Kidney (tissue), 13 donors: ENCODE measurements at regions not wholly inside any gene's neighbourhood (a gene's known extent, or its start where the extent isn't known, plus 50 kb on each side); places are given as distances from the start of the nearest gene placed in this dataset.
A peak's percentile ranks its signal among the peaks of the same experiment; 100 is the strongest.

ENCODE experiments used
- DNase-seq, 5 donors: peaks; one replicate each; pipeline ENCODE4 v3.0.0-alpha.2; 2013 to 2020
- FAIRE-seq: peaks from 2 replicates; lab custom pipeline; 2012; peaks lifted over from hg19 to GRCh38; lab: Jason Lieb, UNC
- H3K27ac ChIP-seq, 2 donors: one replicate each; pipeline ENCODE4 v1.7.0; 2013; ENCODE audit warnings: low read depth in 2 of 2, low read length in 2 of 2, inconsistent platforms in 1 of 2
- H3K27me3 ChIP-seq: one replicate; pipeline ENCODE4 v1.7.1; 2013; ENCODE audit warnings: low read length, inconsistent platforms; ENCODE audit not compliant: control insufficient read depth, insufficient read depth
- H3K36me3 ChIP-seq, 3 donors: one replicate each; pipeline versions ENCODE4 v1.7.0 to v1.7.1; 2013; ENCODE audit warnings: low read length in 3 of 3, control low read depth in 1 of 3, inconsistent platforms in 1 of 3; ENCODE audit not compliant: insufficient read depth in 3 of 3, control insufficient read depth in 2 of 3
- H3K4me1 ChIP-seq, 3 donors: one replicate each; pipeline versions ENCODE4 v1.7.0 to v1.7.1; 2013; ENCODE audit warnings: low read length in 3 of 3, inconsistent platforms in 1 of 3, low read depth in 1 of 3; ENCODE audit not compliant: control insufficient read depth in 2 of 3, insufficient read depth in 2 of 3
- H3K4me3 ChIP-seq, 3 donors: one replicate each; pipeline versions ENCODE4 v1.7.0 to v1.8.1; 2013; ENCODE audit warnings: low read length in 3 of 3, control low read depth in 1 of 3, inconsistent platforms in 1 of 3
- H3K9ac ChIP-seq, 3 donors: one replicate each; pipeline versions ENCODE4 v1.7.0 to v1.7.1; 2013; ENCODE audit warnings: low read length in 3 of 3, control low read depth in 1 of 3, inconsistent platforms in 1 of 3
- H3K9me3 ChIP-seq, 3 donors: one replicate each; pipeline versions ENCODE4 v1.7.0 to v1.7.1; 2013; ENCODE audit warnings: low read length in 3 of 3, control low read depth in 1 of 3, inconsistent platforms in 1 of 3; ENCODE audit not compliant: control insufficient read depth in 2 of 3, insufficient read depth in 1 of 3
- CTCF ChIP-seq: IDR thresholded peaks from 3 replicates; pipeline ENCODE4 v1.5.1; 2012; ENCODE audit warnings: mild to moderate bottlenecking, moderate library complexity, borderline replicate concordance; ENCODE audit not compliant: insufficient read depth; ENCODE audit errors: extremely low read depth
- intact Hi-C: fragments of 100-400 bp; cut with DNase I; formaldehyde crosslinking; loops from one replicate; pipeline ENCODE4 v1.11.1; 2022
- donor health status: control.
- donor health status: control.
- donor health status: control.
- donor health status: control.
- donor health status: control.
- donor health status: DM: yes; HTN: yes; CAD: no.
- donor health status: Normal renal cell carcinoma (clear cell type).

GRCh38 chr4:22192084-22192511 is 243.5 kb upstream of the KCNIP4 start:
- intact Hi-C loops: no loop called here
- FAIRE-seq: no peak

GRCh38 chr4:22191565-22191964 is 243.0 kb upstream of the KCNIP4 start:
- Histone ChIP-seq H3K27me3 (no peaks in the 10 kb centered on the region), H3K4me1 (peaks cover 0 to 2% (median 0%) of the 10 kb centered on the region in 3 donors), H3K4me3 (no peak overlapping the region), H3K27ac (no peak overlapping the region), H3K36me3 (no peaks in the 10 kb centered on the region), H3K9me3 (no peaks in the 10 kb centered on the region), H3K9ac (no peak overlapping the region)
- intact Hi-C loops: no loop called here
- TF ChIP-seq CTCF: no peak
- FAIRE-seq: no peak
- no peak for DNase-seq

More at GRCh38 chr4:22192084-22192511, 243.5 kb upstream of the KCNIP4 start:
- Histone ChIP-seq H3K4me3 (peak overlapping the region in 1 of 3 donors; percentile 20), H3K27me3 (no peaks in the 10 kb centered on the region), H3K9me3 (no peaks in the 10 kb centered on the region), H3K27ac (no peak overlapping the region), H3K9ac (no peak overlapping the region), H3K36me3 (no peaks in the 10 kb centered on the region), H3K4me1 (peaks cover 0 to 2% (median 0%) of the 10 kb centered on the region in 3 donors)
- DNase-seq: peak in 3 of 5 donors; percentile 26 to 35 (median 33)
- no peak for TF ChIP-seq CTCF

GRCh38 chr4:22190855-22191254 is 242.3 kb upstream of the KCNIP4 start:
- intact Hi-C loops: no loop called here
- Histone ChIP-seq H3K36me3 (no peaks in the 10 kb centered on the region), H3K27ac (no peak overlapping the region), H3K9me3 (no peaks in the 10 kb centered on the region), H3K4me3 (no peak overlapping the region), H3K9ac (no peak overlapping the region), H3K27me3 (no peaks in the 10 kb centered on the region), H3K4me1 (peaks cover 0 to 2% (median 0%) of the 10 kb centered on the region in 3 donors)
- FAIRE-seq: no peak
- no peak for TF ChIP-seq CTCF
- no peak for DNase-seq

DNA sequence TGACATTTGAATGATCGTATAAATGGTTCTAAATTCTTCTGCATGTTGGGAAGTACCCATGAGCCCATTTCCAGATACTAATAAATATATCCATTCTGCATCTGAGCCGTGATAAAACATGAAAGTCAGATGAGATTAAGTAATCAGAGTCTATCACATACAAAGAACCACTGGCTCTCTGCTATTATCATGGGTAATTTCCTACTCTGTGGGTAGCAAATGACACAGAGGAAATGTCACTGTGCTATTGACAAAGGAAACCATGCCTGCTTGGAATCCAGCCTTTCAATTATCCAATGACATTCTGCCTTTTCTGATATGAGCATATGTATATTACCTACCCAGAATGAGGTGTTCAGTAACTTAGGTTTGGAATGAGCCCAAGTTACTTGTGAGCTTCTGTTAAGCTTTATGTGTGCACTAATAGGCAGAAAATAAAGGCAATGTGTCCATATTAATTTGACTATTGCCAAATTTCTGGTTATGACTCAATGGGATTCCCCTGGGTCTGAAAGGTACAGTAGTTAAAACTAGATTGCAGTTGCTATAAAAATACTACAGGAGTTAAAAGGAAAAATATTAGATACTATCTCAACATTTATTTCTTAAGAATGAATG is 238.7 kb upstream of the KCNIP4 start:
- no peak overlapping the region for H3K27ac ChIP-seq
- H3K4me3 ChIP-seq: no peak overlapping the region
- peaks cover 0 to 1% (median 0%) of the 10 kb centered on the region in 3 donors for H3K4me1 ChIP-seq
- no peak for TF ChIP-seq CTCF
- intact Hi-C loops: no loop called here
- no peaks in the 10 kb centered on the region for H3K27me3 ChIP-seq
- FAIRE-seq (no peak), DNase-seq (no peak)
- no peaks in the 10 kb centered on the region for H3K9me3 ChIP-seq
- no peaks in the 10 kb centered on the region for H3K36me3 ChIP-seq
- no peak overlapping the region for H3K9ac ChIP-seq
